Fibroblast of lung (primary cell): ENCODE measurements at regions not wholly inside any gene's neighbourhood (a gene's known extent, or its start where the extent isn't known, plus 50 kb on each side); places are given as distances from the start of the nearest gene placed in this dataset.

Experiments
- DNase-seq, 2 donors: peaks; one replicate each; pipeline versions ENCODE4 v3.0.0 to v3.0.0-alpha.2; 2010; ENCODE audit warnings: low read depth in 2 of 2
- H2AFZ ChIP-seq: 2 replicates; pipeline ENCODE4 v1.5.1; 2012; ENCODE audit warnings: low read length, control low read depth, inconsistent platforms
- H3K27ac ChIP-seq: 2 replicates; pipeline ENCODE4 v1.5.1; 2011; ENCODE audit warnings: low read length, control low read depth; ENCODE audit not compliant: insufficient read depth
- H3K27me3 ChIP-seq: 2 replicates; pipeline ENCODE4 v1.5.1; 2011; ENCODE audit warnings: mild to moderate bottlenecking, low read length; ENCODE audit not compliant: control insufficient read depth, insufficient read depth
- H3K36me3 ChIP-seq: 2 replicates; pipeline ENCODE4 v1.5.1; 2011; ENCODE audit warnings: low read length; ENCODE audit not compliant: control insufficient read depth, insufficient read depth
- H3K4me1 ChIP-seq: 2 replicates; pipeline ENCODE4 v1.5.1; 2011; ENCODE audit warnings: low read length; ENCODE audit not compliant: control insufficient read depth, insufficient read depth; ENCODE audit errors: extremely low read depth
- H3K4me2 ChIP-seq: 2 replicates; pipeline ENCODE4 v1.5.1; 2011; ENCODE audit warnings: low read length, control low read depth; ENCODE audit not compliant: insufficient read depth; ENCODE audit errors: extremely low read depth
- H3K4me3 ChIP-seq, 4 experiments: fragments of 200-600 bp in 1 of 4; sonication (generic) in 1 of 4; replicated peaks in 1 of 4; 2 replicates each; pipeline ENCODE4 v1.5.1; 2011 to 2016; ENCODE audit warnings: low read length in 4 of 4, low read depth in 3 of 4, mild to moderate bottlenecking in 3 of 4, control low read depth in 2 of 4, inconsistent platforms in 1 of 4, mixed read lengths in 1 of 4; ENCODE audit not compliant: insufficient read depth in 1 of 4; ENCODE audit errors: control extremely low read depth in 1 of 4
- H3K79me2 ChIP-seq: 2 replicates; pipeline ENCODE4 v1.5.1; 2012; ENCODE audit warnings: mild to moderate bottlenecking, low read length, inconsistent platforms; ENCODE audit not compliant: control insufficient read depth, insufficient read depth
- H3K9ac ChIP-seq: 2 replicates; pipeline ENCODE4 v1.5.1; 2011; ENCODE audit warnings: mild to moderate bottlenecking, low read length, control low read depth; ENCODE audit not compliant: insufficient read depth
- H3K9me3 ChIP-seq: 2 replicates; pipeline ENCODE4 v1.5.1; 2012; ENCODE audit warnings: low read depth, low read length; ENCODE audit not compliant: control insufficient read depth, insufficient read depth
- H4K20me1 ChIP-seq: 2 replicates; pipeline ENCODE4 v1.5.1; 2011; ENCODE audit warnings: low read length; ENCODE audit not compliant: control insufficient read depth, insufficient read depth; ENCODE audit errors: extremely low read depth
- EZH2 ChIP-seq: IDR thresholded peaks from 2 replicates; pipeline ENCODE4 v1.5.1; 2012; ENCODE audit warnings: low read length, control low read depth, mild to moderate bottlenecking; ENCODE audit errors: missing control alignments
- TF ChIP-seq, protein P1 (sequence below), 2 donors: IDR thresholded peaks in 1 of 2; conservative IDR thresholded peaks in 1 of 2; 1 replicate in 1 of 2; 2 replicates in 1 of 2; pipeline ENCODE4 v1.5.1; 2011 to 2012; ENCODE audit warnings: low read length in 2 of 2, control low read depth in 1 of 2, inconsistent platforms in 1 of 2, low read depth in 1 of 2, mild to moderate bottlenecking in 1 of 2

DNA sequence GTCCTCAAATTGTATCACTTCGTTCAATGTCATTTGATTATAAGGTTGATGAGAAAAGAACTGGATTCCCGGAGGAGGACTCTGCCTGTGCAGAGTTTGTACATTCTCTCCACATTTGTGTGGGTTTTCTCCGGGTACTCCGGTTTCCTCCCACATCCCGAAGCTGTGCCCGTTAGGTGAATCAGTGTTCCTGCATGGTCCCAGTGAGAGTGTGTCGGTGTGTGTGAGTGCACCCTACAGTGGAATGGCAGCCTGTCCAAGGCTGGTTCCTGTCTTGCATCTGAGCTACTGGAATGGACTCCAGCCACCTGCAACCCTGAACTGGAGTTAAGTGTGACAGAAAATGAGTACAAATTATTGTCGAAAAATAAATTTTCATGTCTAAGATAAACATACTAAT is 92.2 kb upstream of the KCTD3 start:
- H4K20me1 ChIP-seq, result no peaks in the 10 kb centered on the region
- H3K4me2 ChIP-seq, result no peak overlapping the region
- no peak overlapping the region for H2AFZ ChIP-seq
- no peak overlapping the region for H3K4me3 ChIP-seq
- no peak for TF ChIP-seq EZH2
- TF ChIP-seq, protein P1, sequence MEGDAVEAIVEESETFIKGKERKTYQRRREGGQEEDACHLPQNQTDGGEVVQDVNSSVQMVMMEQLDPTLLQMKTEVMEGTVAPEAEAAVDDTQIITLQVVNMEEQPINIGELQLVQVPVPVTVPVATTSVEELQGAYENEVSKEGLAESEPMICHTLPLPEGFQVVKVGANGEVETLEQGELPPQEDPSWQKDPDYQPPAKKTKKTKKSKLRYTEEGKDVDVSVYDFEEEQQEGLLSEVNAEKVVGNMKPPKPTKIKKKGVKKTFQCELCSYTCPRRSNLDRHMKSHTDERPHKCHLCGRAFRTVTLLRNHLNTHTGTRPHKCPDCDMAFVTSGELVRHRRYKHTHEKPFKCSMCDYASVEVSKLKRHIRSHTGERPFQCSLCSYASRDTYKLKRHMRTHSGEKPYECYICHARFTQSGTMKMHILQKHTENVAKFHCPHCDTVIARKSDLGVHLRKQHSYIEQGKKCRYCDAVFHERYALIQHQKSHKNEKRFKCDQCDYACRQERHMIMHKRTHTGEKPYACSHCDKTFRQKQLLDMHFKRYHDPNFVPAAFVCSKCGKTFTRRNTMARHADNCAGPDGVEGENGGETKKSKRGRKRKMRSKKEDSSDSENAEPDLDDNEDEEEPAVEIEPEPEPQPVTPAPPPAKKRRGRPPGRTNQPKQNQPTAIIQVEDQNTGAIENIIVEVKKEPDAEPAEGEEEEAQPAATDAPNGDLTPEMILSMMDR (conservative IDR thresholded peaks at IDR 0.05 in 1 of 2, IDR thresholded peaks at IDR 0.05 in 1 of 2; ENCODE audit: low read depth in 1 of 2, low read length in 2 of 2), result no peak
- no peaks in the 10 kb centered on the region for H3K36me3 ChIP-seq
- H3K4me1 ChIP-seq, result peaks cover 2% of the 10 kb centered on the region
- DNase-seq, result peak in 1 of 2 donors; percentile 53
- no peaks in the 10 kb centered on the region for H3K9me3 ChIP-seq
- no peak overlapping the region for H3K9ac ChIP-seq
- H3K27me3 ChIP-seq, result no peaks in the 10 kb centered on the region
- H3K27ac ChIP-seq, result no peak overlapping the region
- H3K79me2 ChIP-seq, result no peaks in the 10 kb centered on the region

DNA sequence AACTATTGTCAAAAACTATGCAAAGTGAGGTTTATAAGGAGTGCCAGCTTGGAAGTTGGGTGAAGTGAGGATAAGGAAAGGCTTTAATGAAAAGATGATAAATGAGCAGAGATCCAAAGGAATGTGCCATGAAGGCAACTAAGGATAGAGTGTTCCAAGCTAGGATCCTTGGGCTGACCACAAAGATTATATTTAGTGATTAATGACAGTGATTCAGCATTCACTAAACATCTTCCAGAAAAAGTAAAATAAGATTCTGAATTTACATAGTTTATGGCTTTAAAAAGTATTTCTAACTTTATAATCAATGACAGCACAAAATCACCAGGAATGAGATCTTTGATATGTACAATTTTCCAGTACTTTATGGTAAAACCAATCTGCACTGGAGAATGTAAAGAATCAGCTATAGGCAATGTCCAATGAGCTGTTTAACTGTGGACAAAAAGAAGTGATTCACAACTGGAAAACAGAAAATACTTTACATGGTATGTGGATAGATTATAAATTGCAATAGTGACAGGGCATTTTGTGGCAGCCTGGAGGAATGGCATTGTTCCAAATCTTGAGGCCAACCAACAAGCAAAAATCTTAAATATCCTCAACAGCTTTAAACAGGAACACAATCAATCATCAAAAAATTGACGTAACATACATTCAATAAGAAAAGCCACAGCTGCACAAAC is 91.2 kb upstream of the KCTD3 start:
- no peaks in the 10 kb centered on the region for H3K9me3 ChIP-seq
- H2AFZ ChIP-seq, result no peak overlapping the region
- no peaks in the 10 kb centered on the region for H3K27me3 ChIP-seq
- TF ChIP-seq, protein P1 (conservative IDR thresholded peaks at IDR 0.05 in 1 of 2, IDR thresholded peaks at IDR 0.05 in 1 of 2; ENCODE audit: low read depth in 1 of 2, low read length in 2 of 2), result no peak
- no peak for TF ChIP-seq EZH2
- no peak overlapping the region for H3K9ac ChIP-seq
- H3K27ac ChIP-seq, result no peak overlapping the region
- H3K36me3 ChIP-seq, result no peaks in the 10 kb centered on the region
- peak; percentile 87 to 96 for DNase-seq
- H3K4me2 ChIP-seq, result peak overlapping the region; percentile 64
- H3K79me2 ChIP-seq, result no peaks in the 10 kb centered on the region
- no peaks in the 10 kb centered on the region for H4K20me1 ChIP-seq
- no peak overlapping the region for H3K4me3 ChIP-seq
- H3K4me1 ChIP-seq, result peaks cover 2% of the 10 kb centered on the region

DNA sequence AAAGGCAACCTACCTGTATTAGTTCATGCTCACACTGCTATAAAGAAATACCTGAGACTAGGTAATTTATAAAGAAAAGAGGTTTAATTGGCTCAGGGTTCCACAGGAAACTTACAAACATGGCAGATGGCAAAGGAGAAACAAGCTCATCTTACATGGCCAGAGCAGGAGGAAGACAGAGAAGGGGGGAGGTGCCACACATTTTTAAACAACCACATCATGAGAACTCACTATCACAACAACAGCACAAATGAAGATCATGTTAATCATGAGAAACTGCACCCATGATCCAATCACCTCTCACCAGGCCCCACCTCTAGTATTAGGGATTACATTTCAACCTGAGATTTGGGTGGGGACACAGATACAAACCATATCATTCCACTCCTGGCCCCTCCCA is 90.6 kb upstream of the KCTD3 start:
- no peak overlapping the region for H3K9ac ChIP-seq
- H2AFZ ChIP-seq, result no peak overlapping the region
- H3K27me3 ChIP-seq, result no peaks in the 10 kb centered on the region
- H3K79me2 ChIP-seq, result no peaks in the 10 kb centered on the region
- no peaks in the 10 kb centered on the region for H3K36me3 ChIP-seq
- H3K4me1 ChIP-seq, result peaks cover 2% of the 10 kb centered on the region
- H4K20me1 ChIP-seq, result no peaks in the 10 kb centered on the region
- no peaks in the 10 kb centered on the region for H3K9me3 ChIP-seq
- no peak overlapping the region for H3K27ac ChIP-seq
- peak; percentile 39 to 75 for DNase-seq
- TF ChIP-seq EZH2, result no peak
- TF ChIP-seq, protein P1 (conservative IDR thresholded peaks at IDR 0.05 in 1 of 2, IDR thresholded peaks at IDR 0.05 in 1 of 2; ENCODE audit: low read depth in 1 of 2, low read length in 2 of 2), result no peak
- H3K4me2 ChIP-seq, result no peak overlapping the region
- no peak overlapping the region for H3K4me3 ChIP-seq
